ENCODE measurements at regions not wholly inside any gene's neighbourhood (a gene's known extent, or its start where the extent isn't known, plus 50 kb on each side); places are given as distances from the start of the nearest gene placed in this dataset.
"Not testable (repeated sequence)": the region's sequence is repeated elsewhere in the genome, so short reads cannot be mapped to it uniquely, and the experiment has no call there.

DNA sequence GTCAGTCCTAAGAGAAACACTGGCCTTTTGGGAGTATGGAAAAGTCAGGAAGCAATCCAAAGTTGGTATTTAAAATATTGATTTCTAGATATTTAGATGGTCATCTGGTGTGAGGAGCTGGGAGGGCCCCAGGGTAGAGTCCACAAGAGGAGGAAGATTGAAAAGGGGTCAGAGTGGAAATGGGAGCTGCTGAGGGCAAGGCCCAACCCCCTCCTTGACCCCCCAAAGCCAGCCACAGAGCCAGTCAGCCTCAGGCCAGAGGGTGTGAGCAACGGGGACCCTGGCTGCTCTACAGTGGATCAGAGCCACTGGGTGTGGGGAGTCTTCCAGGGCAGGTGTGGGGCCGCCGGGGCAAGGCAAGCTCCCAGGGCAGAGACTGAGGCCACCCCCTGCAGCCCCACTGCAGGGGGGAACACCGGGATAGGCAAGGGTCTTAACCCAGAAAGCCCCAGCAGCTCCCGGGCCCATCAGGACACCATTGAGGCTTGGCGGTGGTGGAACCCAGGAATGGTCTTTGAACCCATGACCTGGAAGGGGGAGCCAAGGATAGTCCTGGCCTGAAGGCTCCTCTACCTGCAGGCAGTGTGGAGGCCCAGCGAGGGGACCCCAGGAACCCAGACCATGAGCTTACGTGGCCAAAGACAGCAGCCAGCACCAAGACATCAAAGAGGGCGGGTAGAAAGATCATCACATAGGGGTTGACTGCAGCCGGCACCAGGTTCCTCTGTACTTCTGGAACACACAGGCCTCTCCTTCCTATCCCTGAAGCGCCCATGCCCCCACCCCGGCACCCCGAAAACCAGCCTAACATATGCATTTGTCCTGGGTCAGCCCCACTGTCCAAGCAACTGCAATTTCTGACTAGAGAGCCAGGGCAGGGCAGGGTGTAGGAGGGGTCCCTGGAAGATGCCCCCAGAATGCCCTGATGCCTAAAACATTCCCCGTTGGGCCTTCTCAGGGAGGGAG is 51.3 kb upstream of the CSPG4 start:
- not testable (repeated sequence) for DNase-seq (ENCODE audit: low spot score)

DNA sequence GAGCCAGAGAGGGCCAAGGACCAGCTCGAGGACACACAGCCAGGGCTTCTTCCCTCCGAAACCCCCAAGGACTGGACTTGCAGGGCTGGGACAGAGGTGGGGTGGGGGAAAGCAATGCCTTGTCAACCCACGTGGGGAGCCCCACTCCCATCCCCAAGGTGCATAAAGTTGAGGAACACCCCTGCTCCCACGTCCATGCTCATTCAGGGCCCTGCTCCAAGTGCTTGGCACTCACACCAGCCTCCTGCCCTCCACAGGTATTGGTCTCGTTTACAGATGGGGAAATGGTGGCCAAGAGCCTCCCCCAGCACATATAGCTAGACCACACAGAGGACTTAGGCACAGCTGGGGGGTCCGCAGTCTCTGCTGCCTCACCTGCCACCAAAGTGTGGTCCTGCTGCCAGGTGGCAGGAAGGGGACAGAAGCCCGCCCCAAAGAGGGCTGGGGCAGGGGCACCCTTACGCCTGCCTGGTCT is 50.5 kb upstream of the CSPG4 start:
- DNase-seq (ENCODE audit: low spot score) = no peak

Data from GM03348 (cell line).